CD4-positive, alpha-beta T cell treated with Interleukin-4 for 1 hour (primary cell): ENCODE measurements at regions not wholly inside any gene's neighbourhood (a gene's known extent, or its start where the extent isn't known, plus 50 kb on each side); places are given as distances from the start of the nearest gene placed in this dataset.
"Not testable (repeated sequence)": the region's sequence is repeated elsewhere in the genome, so short reads cannot be mapped to it uniquely, and the experiment has no call there.

ENCODE experiments used
- DNase-seq, 2 donors: peaks; one replicate each; pipeline ENCODE4 v3.0.0-alpha.2; 2020 to 2022

- no peak for DNase-seq
These were observed 153.4 kb upstream of the SALL4 start for GRCh38 chr20:51955756-51956155.

DNA sequence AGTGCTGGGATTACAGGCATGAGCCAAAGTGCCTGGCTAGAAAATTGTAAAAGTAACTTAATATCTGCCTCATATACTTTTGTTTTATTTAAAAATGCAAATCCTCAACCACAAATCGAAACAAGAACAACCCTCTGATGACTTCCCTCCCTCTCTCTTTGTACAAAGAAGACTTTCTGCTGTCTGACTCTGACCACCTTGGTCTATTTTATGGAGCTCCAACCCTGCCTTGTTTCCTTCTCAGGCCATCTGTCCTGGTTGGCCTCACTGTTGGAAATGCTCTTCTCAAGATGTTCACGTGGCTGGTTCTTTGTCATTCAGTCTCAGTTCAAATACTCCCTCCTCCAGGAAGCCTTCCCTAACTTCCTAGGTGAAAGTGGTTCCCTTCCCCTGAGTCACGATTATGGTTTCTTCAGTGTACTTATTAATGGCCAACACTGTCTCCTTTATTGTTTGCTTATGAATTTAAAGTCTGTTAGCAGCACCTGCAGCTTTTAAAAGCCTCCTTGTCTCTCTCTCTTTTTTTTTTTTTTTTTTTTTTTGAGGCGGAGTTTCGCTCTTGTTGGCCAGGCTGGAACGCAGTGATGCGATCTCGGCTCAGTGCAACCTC is 151.5 kb upstream of the SALL4 start:
- DNase-seq = no peak

GRCh38 chr20:51950926-51951325 is 148.6 kb upstream of the SALL4 start:
- DNase-seq = no peak

GRCh38 chr20:51946586-51946985 is 144.3 kb upstream of the SALL4 start:
- no peak for DNase-seq

DNA sequence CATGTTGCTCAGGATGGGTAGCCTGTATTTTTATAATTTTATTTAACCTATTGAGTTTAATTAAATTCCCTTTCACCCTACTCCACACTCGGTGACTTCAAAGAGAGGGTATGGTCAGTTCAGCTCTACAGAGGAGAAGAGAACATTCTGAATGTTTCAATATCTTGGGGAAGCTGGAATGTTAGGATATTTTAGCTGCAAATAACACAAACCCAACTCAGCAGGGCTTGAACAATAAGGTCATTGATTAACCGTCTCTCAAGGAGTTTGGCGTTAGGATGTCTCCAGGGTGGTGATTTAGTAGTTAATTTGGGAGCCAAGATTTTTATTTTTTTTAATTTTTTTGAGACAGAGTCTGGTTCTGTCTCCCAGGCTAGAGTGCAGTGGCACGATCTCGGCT is 143.6 kb upstream of the SALL4 start:
- no peak for DNase-seq

DNA sequence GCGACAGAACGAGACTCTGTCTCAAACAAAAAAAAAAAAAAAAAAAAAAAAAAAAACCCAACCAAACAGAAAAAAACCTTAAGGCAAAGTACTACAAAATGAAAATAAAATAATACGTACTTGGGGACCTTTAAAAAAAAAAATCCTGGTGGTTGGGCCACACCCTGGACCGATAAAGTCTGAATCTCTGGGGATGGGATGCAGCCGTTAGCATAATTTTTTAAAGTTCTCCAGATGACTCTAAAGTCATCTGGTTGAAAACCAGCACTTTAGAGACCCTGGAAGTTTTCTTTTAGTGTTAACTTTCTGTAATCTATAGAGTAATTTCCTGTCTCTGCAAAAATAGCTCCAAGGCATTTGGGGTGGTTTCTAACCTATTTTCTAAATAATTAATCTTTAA is 142.9 kb upstream of the SALL4 start:
- no peak for DNase-seq

DNA sequence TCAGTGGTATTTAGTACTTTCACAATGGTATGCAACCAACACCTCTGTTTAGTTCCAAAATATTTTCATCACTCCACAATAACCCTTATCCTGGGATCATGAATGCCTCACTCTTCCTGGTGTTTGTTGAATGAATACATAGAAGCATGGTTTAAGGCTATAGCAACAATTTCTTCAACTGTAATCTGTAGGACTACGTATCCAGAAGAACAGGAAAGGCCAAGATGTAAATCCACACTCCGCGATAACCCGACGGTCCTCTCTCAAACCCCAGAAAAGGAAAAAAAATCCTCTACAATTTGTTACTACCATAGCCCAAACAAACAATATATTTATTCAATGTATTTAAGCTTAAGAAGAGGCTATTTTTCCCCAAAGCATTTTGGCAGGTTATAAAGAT is 141.4 kb upstream of the SALL4 start:
- DNase-seq = no peak

- not testable (repeated sequence) for DNase-seq
These were observed 141.0 kb upstream of the SALL4 start for GRCh38 chr20:51943326-51943725.

GRCh38 chr20:51941503-51941902 is 139.2 kb upstream of the SALL4 start:
- no peak for DNase-seq

DNA sequence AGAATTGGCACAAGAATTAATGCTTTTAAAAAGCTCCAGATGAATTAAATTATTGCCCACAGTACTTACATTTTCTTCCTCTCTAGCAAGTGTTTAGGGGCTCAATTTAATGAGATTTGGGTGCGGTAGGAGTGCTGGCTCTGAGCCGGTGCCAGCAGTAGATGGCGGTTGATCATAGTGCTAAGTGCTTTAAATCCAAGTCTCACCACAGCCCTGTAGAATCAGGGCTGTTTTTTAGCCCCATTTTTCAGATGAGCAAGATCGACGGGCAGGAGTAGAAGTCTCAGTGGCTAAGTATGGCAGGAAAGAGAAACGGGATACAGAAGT is 136.9 kb upstream of the SALL4 start:
- no peak for DNase-seq

DNA sequence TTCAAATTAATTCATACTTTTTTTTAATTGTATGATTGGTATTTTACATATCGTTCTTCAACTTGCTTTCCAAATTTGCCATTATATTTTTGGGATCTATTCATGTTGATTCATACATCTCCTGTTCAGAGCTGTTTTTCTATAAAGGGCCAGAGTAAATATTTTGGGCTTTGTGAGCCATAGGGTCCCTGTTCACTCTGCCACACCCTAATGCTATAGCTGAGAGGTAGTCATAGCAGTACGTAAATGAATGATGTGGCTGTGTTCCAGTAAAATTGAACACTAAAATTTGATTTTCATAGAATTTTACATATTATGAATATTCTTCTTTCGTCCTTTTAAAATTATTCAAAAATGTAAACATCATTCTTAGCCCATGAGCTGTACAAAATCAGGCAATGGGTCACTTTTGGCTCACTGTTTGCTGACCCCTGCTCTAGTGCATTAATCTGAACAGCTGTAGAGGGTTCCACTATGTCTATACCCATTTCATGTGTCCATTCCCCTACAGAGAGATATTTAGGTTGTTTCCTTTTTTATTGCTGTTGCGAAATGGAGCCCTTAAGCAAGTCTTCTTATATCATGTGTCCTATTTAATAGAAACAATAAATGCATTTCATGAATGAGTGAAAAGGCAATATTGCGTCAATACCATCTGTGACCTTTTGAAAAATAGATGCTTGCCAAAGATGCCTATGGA is 136.4 kb upstream of the SALL4 start:
- DNase-seq = no peak

- DNase-seq = no peak
These were observed 135.5 kb upstream of the SALL4 start for GRCh38 chr20:51937779-51938178.

DNA sequence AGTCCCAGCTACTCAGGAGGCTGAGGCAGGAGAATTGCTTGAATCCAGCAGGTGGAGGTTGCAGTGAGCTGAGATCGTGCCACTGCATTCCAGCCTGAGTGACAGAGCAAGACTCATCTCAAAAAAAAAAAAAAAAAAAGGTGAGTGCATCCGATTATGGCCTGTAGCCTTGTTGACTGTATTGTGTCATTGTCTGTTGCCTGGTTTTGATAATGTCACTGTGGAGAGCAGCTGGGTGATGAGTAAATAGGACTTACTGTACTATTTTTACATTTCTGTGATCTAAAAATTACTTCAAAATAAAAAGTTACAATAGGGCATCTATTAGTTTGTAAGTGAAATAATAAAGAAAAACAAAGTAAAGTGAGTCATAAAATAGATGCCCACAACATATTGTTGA is 134.1 kb upstream of the SALL4 start:
- no peak for DNase-seq

DNA sequence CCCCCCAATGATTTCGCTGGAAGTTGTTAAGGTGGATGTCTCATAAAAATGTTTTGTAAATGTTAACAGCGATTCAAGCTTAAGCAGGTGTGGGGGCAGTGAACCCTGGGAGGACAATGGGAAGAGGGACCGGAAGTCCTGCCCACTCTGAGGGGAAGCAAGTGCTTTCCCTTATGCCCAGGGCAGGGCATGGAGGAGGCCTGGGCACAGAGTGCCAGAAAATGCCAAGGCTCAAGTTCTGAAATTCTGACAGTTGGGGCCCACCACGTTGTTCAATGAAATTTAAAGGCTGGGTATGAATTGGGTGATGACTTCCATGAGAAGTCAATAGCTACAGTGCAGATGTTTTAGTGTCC is 132.7 kb upstream of the SALL4 start:
- no peak for DNase-seq

DNA sequence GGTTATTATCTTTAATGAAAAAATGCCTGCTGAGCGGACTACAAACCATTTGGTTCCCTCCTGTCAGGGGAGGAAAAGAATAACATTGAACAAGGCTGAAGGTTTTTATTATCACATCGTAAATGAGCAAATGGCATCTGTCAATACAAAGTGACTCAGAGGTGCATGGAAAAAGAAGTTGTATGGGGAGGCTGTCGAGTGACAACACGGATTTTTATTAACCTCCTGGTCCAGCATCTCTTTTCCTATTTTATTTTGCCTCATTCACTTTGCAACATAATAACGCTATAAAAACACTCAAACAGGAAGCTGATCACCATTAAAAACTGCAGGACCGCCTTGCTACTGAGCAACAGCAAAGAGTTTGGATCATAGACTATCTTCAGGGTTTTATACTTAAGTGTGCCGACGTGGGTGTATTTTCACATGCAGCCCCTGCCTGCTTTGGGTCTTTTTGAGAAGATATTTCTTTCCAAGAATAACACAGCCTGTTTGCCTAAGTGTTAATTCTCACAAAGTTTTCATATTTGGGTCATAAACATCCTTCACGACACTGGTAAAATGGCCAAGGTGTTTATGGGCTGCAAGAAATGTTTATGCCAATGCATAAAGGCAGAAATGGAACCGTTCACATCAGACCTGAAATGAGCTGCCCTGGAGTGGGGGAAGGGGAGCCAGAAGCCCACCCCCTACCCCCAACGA is 132.1 kb upstream of the SALL4 start:
- DNase-seq = no peak

- no peak for DNase-seq
These were observed 129.1 kb upstream of the SALL4 start for GRCh38 chr20:51931371-51931781.

- no peak for DNase-seq
These were observed 128.5 kb upstream of the SALL4 start for GRCh38 chr20:51930775-51931174.

GRCh38 chr20:51928931-51929330 is 126.6 kb upstream of the SALL4 start:
- no peak for DNase-seq

- DNase-seq = not testable (repeated sequence)
These were observed 125.6 kb upstream of the SALL4 start for GRCh38 chr20:51927970-51928369.

DNA sequence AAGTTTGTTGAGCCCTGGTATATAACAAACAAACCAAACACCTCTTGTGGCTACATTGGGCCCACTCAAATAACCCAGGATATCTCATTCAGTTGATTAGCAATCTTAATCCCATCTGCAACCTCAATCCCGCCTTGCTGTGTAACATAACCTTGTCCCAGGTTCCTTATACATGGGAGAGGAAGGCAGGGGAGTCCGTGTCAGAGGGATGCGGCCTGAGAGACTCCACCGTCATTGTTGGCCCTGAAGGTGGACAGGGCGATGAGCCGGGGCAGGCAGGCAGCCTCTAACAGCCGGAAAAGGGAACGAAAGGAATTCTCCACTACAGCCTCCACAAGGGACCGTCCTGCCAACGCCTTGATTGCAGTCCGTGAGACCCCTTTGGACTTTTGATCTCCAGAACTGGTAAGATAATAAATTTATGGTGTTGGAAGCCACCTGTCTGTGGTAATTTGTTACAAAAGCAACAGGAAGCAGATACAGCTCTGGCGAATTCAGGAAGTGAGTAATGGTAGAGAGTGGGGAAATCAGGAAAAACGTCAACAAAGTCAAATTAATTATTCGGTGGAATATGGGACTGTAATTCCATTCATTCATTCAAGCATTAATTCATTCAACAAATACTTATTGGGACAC is 124.5 kb upstream of the SALL4 start:
- no peak for DNase-seq

GRCh38 chr20:51924509-51924908 is 122.2 kb upstream of the SALL4 start:
- no peak for DNase-seq

- no peak for DNase-seq
These were observed 121.3 kb upstream of the SALL4 start for GRCh38 chr20:51923633-51924032.

GRCh38 chr20:51922812-51923211 is 120.5 kb upstream of the SALL4 start:
- DNase-seq = not testable (repeated sequence)

DNA sequence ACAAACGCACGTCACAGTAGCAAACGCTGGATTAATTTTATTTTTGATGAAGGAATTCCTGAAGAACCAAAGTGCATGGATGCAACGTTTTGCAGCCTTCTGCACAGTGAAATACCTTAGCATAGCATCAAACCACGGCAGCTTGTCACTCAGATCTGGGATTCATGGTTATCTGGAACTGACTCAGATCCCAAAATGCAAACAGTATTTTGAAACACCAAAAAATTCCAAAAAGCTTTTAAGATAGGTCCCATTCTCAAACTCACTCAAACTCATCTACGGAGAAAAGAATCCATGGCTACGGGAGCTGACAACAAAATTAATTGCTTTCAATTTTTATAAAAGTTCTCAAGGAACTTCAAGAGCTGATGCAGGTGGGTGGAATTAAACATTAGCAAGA is 116.2 kb upstream of the SALL4 start:
- DNase-seq = no peak
